Cardiac septum (tissue), 1 donor: ENCODE measurements at regions not wholly inside any gene's neighbourhood (a gene's known extent, or its start where the extent isn't known, plus 50 kb on each side); places are given as distances from the start of the nearest gene placed in this dataset.

Experiments
- DNase-seq: peaks from one replicate; pipeline ENCODE4 v3.0.0-alpha.2; 2020; ENCODE audit warnings: low spot score
- intact Hi-C: fragments of 100-400 bp; cut with DNase I; formaldehyde crosslinking; loops from one replicate; pipeline ENCODE4 v1.14.0; 2022
- donor health status: DM: no; HTN: no; CAD: no.

DNA sequence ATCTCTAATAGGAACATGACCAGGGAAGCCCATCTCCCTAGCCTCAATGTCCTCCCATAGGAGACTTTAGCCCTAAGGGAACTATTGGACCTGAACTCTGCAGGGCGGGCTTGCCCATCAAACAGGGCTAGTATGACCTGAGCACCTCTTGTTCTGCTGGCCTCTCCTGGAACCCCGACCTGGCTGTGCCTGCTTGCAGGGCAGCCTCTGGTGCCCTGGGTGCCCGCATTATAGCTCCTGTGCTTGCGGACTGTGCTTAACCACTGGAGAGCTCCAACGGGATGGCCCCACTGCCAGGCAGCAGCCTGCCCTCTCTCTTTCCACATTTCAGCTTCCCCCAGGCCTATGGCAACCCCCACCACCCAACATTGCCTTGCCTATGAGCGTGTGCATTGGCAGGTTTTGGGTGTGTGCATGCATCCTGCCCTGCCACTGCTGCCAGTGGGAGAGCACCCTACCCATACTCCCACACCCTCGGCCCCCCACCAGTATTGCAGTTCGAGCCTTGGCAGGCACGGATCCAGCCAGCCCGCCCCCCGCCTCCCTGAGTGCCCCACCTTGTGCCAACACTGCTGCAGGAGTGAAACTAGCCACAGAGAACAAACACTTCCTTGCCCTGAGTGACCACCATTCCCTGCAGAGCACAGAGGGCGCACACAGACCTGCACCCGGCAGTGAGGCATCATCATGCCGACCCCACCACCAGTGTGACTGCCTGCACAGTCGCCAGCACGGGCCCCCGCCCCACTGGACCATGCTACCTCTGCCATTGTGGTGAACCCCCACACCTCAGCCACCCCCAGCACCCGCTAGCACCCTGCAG, 1123.8 kb upstream of the CDH6 start:
- intact Hi-C loops, result no loop called here

DNA sequence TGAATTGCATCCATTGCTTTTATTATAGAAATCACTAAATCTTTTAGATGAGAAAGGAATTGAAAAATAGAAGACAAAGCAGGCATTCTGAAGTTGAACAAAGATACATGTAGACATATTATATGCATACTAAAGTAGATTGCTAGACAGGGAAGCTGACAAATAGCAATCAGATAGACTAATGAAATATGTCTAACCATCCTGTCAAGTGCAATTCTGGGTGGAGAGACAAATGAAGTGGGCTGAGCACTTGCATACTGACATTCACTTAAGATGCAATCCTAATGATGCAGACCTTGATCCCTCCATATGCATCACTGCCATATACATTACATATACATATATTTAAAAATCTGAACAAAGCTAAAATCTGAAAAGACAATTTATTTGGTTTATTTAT, 1130.0 kb upstream of the CDH6 start:
- intact Hi-C loops, result no loop called here
- DNase-seq, result no peak

More for the DNA sequence above, 1123.8 kb upstream of the CDH6 start:
- no peak for DNase-seq

DNA sequence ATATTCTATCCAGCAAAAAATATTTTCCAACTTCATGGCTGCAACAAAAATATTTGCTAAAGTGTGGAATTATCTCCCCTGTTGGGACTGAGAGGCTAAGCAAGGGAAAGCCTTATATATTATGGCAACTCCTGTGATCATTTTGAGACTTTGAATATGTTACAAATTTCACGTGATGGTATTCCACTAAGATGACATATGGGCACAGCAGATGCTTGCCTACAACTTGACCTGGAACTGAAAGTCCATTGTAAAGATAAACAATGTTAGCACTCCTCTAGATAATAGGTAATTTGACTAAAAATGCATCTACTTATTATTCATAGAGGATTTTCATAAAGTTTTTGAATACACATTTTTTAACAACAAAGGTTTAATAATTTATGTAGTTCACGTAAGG, 1141.5 kb upstream of the CDH6 start:
- intact Hi-C loops, result no loop called here
- DNase-seq, result no peak

DNA sequence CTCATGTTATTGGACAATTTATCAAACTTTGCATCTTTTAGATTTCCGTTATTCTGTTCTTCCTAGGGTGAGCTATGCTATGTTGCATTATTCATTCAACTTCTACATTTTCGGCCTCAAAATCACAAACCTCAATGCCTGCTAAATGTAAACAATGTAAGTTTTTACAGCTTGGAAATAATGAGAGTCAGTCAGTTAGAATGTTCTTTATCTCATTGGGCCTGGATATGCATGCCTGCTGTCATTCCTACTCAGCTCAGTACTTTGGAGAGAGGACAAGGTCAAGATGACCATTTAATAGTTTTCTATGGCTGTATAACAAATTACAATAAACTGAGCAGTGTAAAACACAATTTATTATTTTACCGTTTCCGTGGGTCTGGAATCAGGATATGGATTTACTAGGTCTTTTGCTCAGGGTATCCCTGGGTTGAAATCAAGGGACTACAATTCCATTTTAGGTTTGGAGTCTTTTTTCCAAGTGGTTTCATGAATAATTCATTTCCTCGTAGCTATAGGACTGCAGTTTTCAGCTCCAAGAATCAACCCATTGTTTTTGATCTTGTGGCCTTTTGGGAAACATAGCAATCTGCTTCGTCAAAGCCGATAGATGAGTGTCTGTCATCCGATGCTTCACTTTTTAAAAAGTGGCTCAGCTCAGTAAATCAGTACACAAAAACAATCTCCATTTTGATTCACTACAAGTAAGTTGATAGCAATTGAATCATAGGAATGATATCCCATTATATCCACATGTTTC, 1143.2 kb upstream of the CDH6 start:
- intact Hi-C loops, result no loop called here
- no peak for DNase-seq

DNA sequence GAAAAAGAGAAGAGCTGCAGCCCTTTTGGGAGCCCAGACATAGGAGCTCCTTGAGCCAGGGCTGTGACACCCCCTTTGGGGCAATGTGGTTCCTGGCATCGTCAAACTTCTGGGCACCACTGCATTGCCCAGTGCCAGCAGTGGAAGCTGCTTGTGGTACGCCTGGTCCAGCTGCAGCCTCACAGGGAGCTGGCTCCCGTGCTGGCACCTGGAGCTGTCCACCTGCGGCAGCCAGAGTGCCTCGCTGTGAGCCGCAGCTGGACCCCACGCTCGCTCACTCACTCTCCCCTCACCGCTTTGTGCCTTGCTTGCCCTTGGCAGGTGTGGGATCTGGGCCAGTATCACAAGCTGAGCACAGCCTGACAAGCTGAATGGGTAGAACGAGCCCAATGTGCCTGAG, 1150.8 kb upstream of the CDH6 start:
- intact Hi-C loops, result no loop called here
- DNase-seq, result no peak

DNA sequence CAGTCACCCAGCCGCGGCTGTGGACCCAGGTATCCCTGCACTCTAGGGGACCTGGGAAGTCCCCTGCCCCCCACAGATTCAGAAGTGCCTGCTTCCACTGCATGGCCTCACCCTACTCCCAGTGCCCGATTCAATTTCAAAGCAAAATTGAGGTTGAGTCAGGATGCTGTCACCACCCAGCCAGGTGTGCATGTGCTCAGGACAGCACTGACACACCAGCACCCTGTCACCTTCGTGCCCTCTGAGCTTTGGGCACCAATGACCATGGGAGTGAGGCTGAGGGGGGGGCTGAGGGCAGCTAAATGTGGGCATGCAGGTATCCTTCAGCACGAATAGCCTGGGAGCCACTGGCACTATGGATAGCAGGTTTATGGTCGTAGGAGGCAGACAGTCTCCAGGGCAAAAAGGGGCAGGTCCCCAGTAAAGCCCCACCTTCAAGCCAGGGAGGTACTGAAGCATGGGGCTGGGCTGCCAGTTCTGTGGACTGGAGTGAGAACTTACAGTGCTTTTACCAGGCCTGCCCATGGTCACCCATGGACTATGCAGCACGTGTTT, 1151.6 kb upstream of the CDH6 start:
- DNase-seq, result no peak
- intact Hi-C loops, result no loop called here

DNA sequence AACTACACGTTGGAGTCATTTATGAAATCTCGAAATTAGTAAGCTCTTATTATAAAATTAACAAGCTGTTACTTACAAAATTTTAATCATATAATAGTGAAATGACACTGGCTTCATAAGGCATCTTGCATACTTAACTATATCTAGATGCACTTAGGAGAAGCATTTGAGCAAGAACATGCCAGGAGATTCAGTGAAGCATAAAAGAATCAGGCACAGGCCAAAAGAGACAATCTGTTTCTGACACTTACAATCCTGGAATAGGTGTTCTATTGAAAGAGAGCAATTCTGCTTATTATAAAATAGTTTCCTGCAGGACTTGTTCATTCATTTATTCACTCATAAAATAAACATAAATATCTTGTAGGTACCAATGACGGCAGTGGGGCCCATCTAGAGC, 1152.2 kb upstream of the CDH6 start:
- no peak for DNase-seq
- intact Hi-C loops, result no loop called here

DNA sequence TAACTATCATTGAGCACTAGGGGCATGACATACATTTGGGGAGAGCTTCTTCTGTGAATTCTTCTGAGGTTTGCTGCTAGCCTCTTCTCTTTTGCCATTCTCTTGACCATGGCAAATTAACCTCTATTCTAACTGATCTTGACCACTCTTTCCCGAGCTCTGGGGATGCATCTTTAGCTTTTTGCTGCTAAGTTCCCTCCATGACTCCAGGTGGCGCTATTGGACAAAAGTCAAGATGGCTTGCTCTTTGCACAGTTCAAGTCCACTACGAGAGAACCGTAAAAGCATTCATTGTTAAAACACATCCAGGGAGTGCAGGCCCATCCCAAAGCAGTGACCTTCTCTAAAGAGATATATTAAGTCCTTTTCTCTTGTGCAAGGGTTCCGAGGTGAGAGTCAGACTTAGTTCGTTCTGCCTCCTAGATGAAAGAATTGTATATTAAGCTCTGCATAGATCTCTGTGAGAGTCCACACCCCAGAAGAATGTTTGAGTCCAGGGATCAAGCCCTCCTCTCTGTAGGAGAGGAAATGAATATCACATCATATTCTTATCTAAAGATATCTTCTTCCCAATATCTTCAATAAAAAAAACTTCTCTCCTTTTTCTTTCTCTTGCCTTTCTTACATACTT, 1152.9 kb upstream of the CDH6 start:
- intact Hi-C loops, result no loop called here
- no peak for DNase-seq

DNA sequence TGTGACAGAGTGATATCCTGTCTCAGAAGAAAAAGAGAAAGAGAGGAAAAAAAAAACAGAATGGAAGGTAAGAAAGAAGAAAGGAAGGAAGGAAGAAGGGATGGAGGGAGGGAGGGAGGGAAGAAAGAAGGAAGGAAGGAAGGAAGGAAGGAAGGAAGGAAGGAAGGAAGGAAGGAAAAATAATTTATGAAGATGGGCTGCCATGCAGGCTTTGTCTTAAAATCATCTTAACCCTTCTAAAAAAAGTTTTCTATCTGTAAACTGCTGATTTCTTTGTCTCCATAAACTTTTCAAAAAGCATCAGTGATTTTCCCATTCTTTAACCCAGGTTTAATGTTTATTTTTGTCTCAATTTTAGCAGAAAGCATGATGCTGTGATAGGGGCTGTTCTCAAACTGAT, 1154.1 kb upstream of the CDH6 start:
- intact Hi-C loops, result no loop called here
- DNase-seq, result no peak

DNA sequence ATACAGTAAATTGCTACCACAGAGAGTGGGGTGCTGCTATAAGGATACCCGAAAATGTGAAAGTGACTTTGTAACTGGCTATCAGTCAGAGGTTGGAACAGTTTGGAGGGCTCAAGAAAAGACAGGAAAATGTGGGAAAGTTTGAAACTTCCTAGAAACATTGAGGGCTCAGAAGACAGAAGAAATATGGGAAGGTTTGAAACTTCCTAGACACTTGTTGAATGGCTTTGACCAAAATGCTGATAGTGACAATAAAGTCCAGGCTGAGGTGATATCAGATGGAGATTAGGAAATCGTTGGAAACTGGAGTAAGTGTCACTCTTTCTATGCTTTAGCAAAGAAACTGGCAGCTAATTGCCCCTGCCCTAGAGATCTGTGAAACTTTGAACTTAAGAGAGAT, 1158.6 kb upstream of the CDH6 start:
- no peak for DNase-seq
- intact Hi-C loops, result no loop called here

DNA sequence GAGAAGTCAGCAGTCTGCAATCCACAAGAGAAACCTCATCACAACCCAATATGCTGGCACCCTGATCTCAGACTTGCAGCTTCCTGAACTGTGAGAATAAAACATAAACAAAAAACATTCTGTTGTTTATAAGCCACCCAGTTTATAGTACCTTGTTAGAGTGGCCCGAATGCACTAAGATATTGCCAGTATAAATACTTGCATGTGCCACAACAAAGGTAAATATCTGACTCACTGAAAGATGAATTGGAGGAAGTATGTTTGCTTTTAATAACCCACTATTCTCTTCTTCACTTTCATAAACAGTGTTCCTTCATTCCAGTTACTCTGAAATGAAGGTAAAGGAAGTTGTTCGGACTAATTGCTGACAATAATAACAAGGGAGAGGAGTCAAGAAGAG, 1163.4 kb upstream of the CDH6 start:
- DNase-seq, result no peak
- intact Hi-C loops, result no loop called here

DNA sequence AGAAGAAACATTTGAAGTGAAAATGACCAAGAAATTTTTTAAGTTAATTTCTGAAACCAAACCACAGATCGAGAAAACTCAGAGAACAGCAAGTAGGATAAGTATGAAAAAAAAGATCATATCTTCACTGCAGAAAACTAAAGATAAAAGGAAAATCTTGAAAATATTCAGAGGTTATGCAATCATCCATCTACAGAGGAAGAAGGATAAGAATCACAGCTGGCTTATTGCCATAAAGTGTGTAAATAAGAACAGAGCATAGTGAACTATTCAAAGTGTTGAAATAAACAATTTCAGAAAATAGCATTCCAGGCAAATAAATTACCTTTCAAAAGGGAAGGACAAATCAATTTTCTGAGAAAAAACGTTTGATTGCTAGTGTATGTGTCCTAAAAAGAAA, 1191.7 kb upstream of the CDH6 start:
- no peak for DNase-seq
- intact Hi-C loops, result no loop called here

DNA sequence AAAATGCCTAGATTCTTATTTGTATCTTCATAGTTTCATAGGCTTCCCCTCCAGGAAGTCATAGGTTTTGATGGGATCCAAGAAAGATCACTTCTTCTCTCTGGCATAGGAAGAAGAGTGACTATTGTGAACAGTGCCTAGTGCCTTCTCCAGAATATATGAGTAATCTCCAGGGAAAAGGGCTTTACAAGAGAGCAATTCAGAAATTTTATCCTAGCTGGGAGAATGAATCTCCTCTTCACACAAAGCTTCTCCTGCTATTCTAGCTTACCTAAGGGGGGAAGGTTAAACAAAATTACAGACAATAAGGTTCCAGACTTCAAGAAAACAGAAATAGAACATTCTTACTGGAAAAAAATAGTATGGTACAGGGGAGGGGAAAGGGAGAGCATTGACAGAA, 1193.3 kb upstream of the CDH6 start:
- intact Hi-C loops, result no loop called here
- no peak for DNase-seq

DNA sequence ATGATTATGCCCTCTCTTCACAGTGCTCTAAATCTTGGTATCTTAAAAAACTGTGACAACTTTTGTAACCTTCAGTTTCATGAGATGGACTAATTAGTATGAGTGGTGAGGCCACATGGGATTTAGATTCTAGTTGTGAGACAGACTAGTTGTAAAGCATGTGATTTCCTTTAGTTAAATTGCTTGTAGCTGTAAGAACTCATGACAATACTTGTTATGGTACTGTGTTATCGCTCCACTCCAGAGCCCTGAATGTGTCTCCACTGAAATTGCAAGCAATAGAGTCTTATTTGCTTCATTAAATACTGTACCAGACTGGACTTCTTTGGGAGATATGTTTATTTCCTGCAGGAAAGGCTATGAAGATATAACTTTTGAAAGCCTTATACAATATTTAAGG, 1198.3 kb upstream of the CDH6 start:
- DNase-seq, result no peak
- intact Hi-C loops, result no loop called here

DNA sequence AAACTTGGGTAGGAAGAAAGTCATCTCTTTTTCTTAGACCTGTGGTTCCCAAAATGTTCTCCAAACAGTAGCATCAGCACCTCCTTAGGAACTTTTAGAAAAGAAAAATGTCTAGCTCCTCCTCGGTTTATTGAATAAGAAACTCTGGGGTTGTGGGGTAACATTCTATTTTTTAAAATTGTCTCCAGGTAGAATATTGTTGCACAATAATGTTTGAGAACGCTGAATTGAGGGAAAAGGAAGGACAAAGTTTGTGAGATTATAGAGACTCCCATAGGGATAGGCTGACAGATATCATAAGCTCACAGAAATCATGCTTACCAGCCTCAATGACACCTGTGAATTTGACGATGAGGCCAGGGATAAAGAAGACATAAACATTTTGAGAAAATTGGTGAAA, 1199.0 kb upstream of the CDH6 start:
- DNase-seq, result no peak
- intact Hi-C loops, result no loop called here

DNA sequence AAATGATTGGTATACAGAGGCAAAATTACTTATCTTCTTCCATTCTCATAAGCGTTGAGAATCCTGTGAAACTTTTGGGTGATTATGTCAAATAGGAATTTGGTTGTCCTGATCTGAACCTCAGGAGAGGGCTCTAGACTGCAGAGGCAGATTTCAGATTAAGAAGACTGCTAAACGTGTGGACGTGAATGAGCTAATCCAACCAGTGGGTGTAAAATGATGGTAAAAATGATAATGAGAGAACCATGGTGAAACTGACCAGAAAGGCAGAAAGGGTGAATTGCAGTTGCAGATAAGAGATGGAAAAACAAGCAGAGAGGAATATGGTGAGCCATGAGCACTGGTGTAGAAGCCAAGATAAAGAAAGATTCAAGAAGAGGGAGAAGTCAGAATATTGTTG, 1200.2 kb upstream of the CDH6 start:
- intact Hi-C loops, result no loop called here
- no peak for DNase-seq

DNA sequence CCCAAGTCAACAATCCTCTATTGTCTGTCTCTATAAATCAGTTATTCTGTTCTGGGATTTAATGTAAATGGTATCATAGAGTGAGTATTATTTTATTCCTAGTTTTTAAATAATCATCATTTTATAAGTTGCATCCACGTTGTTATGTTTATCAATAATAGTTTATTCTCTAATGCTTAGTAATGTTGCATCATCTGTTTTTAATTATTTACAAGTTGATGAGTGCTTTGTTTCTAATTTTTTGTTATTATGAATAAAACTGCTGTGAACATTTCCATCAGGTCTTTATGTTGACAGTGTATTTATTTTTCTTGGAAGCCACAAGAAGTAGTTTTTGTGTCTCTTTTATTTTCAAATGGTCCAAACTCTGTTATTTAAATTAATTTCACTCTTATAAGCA, 1201.2 kb upstream of the CDH6 start:
- DNase-seq, result no peak
- intact Hi-C loops, result no loop called here

DNA sequence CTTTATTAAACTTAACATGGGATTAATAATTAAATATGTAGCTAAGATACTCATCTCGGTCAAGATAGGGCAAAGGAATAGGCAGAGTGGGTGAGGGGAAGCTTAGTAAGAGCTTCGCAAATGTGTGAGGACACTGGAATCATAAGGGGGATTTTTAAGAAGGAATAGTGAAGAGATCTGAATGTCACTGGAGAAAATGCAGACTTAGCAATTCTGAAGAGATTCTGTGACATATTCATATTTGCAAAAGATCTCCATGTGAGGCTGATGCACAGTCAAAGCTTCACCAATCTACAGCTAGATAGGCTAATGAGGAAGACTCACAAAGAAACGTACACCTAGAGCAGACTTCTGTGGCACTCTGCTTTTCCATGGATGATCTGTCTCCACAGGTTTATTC, 1202.8 kb upstream of the CDH6 start:
- intact Hi-C loops, result no loop called here

DNA sequence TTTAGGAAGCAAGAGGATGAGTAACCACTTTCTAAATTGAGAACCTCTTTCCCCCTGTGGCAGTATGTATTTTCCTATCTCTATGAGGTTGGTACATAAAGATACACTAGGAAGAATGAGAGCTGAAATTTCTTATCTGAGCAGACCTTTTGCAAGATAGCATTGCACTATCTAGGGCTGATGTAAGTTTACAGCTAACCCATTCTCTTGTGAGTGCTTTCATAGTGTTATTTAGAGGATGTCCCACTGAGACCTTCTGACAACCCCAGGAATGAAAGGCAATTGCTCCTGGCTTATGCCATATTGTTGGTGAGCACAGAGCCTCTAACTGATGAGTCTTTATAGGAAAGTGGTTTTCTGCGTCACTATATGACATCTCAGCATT, 1209.3 kb upstream of the CDH6 start:
- no peak for DNase-seq
- intact Hi-C loops, result no loop called here

More for the DNA sequence above, 1202.8 kb upstream of the CDH6 start:
- no peak for DNase-seq

DNA sequence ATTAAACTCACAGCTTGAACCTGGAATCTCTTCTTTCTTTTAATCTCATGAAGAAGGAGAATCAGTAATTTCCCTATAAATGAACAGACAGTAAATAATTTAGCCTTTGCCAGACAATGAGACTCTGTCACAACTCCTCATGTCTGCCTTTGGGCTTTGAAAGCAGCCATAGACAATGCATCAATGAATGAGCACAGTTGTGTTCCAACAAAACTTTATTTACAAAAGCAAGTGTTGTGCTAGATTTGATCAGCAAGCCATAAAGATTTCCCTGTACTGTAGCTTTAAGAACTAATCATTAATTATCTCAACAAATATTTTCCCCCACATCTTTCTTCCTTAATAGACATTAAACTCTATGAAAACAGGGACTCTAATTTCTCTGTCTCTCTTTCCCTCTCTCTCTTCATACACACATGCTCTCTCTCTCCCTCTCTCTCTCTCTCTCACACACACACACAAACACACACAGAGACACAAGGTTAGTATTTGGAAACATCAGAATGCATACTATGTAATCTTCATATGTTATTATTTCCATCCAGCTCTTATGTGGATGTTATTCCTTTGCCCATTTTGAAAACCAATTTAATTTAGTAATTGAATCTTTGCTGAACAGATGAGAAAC, 1209.8 kb upstream of the CDH6 start:
- DNase-seq, result no peak
- intact Hi-C loops, result no loop called here
